GM04503 (cell line): ENCODE measurements at regions not wholly inside any gene's neighbourhood (a gene's known extent, or its start where the extent isn't known, plus 50 kb on each side); places are given as distances from the start of the nearest gene placed in this dataset.

Experiments
- DNase-seq: peaks from one replicate; pipeline ENCODE4 v3.0.0-alpha.2; 2012; ENCODE audit warnings: low read depth

GRCh38 chr16:66095676-66096075 lies 270.8 kb upstream of the CDH5 start:
- DNase-seq, result no peak

- DNase-seq, result no peak
Observed at GRCh38 chr16:66093191-66093590, 273.3 kb upstream of the CDH5 start.

DNA sequence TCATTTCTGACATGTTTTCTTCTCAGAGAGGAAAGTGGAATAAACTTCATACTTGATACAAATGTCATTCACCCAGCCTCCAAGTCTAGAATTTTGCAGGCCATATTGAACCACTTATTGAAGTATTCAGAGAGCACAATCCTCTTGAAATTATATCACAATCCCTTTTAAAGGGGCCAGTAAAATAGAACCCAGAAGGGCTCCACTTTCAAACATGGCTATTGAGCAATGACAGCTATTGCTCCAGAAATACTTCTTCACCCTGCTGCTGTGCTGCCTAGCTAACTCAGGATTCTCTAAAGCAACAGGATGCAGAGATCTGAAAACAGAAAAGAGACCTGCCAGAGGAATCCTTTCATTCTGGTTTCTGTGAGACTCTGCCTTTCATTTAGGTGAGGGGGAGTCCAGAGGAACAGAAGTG lies 275.0 kb upstream of the CDH5 start:
- no peak for DNase-seq

DNA sequence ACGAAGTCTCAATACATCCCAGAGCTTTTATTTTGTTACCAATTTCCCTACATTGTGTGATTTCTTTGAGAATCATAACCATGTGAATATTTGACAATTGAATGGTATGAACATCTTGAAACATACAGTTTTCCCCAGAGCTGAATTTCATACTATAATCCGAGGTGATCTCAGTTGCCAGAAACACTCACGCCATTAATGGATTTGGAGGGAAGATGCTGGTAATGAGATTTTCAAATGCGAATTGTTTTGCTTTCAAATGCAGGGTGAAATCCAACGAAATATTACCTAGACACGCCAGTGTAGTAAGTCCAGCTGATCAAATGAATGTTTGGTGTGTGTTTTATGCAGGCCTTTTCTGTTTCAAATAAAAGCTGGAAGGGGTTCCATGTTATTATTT lies 277.8 kb upstream of the CDH5 start:
- no peak for DNase-seq

GRCh38 chr16:66087308-66087707 lies 279.2 kb upstream of the CDH5 start:
- DNase-seq, result no peak

DNA sequence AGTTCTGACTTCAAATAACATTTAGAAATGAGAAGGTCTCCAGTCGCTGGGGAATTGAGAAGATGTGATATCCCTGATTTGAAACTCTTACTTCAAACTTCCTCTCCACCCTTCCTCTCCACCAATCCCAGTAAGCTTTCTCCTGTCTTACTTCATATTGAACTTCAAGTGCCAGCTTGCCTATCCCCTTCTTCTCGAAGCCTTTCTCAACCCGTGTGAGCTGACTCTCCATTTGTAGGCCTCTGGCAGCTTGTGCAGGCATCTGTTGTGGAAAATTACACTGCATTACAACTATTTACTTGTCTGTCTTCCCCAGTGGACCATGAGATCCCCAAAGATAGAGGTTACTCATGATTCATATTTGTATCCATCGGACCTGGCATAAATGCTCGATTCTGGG lies 280.8 kb upstream of the CDH5 start:
- no peak for DNase-seq

DNA sequence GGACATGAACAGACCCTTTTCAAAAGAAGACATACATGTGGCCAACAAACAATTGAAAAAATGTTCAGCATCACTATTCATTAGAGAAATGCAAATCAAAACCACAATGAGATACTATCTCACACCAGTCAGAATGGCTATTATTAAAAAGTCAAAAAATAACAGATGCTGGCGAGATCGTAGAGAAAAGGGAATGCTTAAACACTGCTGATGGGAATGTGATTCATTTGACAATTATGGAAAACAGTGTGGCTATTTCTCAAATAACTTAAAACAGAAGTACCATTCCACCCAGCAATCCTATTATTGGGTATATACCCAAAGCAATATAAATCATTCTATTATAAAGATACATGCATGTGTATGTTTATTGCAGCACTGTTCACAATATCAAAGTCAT lies 281.8 kb upstream of the CDH5 start:
- DNase-seq, result peak; percentile 29

- no peak for DNase-seq
Observed at GRCh38 chr16:66084306-66084705, 282.2 kb upstream of the CDH5 start.

DNA sequence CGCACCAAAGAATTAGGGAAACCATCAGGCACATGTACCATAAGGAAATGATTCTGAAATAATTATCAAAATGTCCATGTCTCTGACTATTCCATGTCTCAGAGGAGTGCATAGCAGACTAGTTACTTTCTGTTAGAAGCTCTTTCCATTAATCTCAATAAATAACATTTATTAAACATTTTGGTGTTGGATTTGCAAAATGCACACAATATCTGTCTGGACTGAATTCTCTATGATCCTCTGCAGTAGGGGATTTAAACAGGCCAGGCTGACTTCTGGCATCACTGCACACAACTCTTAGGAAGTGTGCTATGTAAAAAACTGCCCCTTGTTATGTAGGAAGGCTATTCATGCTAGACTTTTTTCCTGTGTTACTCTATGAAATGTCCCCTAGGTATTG lies 283.3 kb upstream of the CDH5 start:
- no peak for DNase-seq

DNA sequence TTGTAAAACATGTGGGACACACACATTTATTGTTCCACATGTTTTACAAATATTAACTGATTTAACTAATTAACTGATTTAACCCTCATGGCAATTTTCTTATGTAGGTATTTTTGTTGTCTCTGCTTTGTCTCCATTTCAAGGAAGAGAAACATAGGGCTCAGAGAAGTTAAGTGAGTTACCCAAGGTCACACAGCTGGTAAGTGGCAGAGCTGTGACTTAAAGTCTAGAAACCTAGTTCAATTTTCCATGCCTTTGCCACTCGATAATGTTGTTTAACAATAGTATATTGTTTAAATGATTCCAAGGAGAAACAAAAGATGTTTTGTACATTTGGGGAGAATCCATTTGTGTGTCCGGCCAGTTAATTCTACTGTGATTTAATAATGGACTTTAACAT lies 284.1 kb upstream of the CDH5 start:
- no peak for DNase-seq

GRCh38 chr16:66081775-66082366 lies 284.6 kb upstream of the CDH5 start:
- DNase-seq, result no peak

GRCh38 chr16:66079671-66080334 lies 286.7 kb upstream of the CDH5 start:
- DNase-seq, result no peak

- DNase-seq, result no peak
Observed at GRCh38 chr16:66070140-66070917, 296.2 kb upstream of the CDH5 start.

DNA sequence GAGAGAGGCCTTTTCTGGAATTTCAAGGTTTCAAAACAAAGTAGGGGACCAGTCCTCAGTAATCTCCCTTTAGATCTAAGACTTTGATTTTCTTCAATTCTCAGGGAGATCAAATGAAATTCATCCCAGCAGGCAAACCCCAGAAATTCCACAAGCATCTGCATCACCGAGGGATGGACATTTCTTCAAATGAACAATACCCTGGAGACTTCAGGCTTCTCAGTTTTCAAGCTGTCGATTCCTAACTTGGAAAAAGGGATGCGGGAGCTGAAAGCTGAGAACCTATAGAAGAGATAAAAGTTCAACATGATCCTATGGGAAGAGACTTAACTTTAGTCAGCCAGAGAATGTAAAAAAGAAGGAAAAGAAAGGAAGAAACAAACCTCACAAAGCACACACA lies 296.9 kb upstream of the CDH5 start:
- DNase-seq, result no peak

DNA sequence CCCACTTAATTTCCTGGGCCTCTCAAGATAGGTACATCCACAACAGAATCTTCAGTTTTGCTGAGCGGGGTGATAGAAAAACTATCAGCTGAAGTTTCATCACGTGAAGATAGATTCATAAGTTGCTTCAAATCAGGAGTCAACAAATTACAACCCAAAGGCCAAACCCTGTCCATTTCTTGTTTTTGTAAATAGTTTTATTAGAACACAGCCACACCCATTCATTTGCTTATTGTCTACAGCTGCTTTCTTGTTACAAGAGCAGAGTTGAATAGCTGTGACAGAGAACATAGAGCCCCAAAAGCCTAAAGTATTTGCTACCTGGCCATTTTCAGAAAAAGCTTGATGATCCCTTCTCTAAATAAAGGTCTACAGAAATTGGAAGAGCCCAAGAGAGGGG lies 300.1 kb upstream of the CDH5 start:
- no peak for DNase-seq

DNA sequence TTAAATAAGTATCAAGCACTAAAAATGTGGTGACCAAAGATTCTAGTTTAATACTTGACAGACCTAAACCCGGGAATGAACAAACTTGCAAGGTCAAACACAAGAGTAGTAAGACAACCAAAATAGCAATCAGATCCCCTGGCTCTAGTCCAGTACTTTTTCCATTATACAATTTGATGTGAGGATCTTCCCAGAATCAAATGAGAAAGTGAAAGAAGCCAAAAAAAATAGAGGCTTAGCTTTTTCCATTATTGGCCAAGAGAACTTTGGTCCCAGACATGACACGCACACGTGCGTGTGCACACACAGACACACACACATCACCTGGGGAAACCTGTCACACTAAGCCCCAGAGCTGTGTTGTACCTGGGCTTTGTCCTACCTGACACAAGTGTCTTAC lies 300.6 kb upstream of the CDH5 start:
- DNase-seq, result no peak

DNA sequence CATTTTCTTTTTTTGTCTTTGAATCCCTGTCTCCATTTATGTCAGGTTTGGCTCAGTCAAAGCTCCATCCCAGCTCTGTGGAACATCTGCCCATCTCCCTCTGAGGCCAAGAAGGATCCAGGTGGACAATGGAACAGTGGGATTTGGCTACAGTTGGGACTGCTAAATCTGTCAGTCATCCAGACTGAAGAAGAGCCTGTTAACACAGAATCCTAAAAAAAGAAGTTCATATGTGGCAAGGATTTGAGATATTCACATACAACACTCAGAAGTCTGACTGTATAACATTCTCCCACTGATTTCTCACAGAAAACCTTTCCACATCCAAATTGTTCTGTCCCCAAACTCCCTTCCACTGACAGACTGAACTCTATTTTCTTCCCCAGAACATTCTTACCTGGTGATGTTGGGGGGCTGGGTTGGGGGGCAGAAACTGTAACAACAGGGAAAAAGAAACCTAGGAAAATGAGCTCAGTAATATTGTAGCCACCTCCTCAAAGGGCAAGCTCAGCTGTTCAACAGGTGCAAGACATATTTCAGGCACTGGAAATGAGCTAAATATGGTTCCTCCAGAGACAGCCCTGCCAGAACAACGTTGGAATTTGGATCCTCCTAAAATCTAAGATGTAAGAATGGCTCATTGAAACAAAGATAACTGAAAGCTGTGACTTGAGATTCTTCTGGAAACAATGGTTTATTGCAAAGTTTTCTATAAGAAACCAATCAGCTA lies 301.5 kb upstream of the CDH5 start:
- no peak for DNase-seq

DNA sequence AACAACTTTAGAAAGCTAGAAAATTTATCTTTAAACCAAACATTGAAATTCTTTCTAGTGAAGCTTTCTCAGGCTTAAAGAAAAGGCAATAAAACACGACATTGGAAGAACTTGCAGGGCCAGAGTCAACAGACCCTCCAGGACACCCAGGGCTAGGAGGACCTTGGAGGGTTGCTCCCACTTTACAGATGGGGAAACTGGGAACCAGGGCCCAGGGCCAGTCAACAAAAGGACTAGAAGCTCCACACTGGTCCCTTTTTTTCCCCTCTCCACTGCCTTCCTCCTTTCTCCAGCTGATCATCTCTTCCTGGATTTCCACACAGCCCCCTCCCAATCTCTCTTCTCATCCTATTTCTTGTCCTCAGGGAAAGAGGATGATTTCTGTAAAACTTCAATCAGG lies 307.7 kb upstream of the CDH5 start:
- no peak for DNase-seq

DNA sequence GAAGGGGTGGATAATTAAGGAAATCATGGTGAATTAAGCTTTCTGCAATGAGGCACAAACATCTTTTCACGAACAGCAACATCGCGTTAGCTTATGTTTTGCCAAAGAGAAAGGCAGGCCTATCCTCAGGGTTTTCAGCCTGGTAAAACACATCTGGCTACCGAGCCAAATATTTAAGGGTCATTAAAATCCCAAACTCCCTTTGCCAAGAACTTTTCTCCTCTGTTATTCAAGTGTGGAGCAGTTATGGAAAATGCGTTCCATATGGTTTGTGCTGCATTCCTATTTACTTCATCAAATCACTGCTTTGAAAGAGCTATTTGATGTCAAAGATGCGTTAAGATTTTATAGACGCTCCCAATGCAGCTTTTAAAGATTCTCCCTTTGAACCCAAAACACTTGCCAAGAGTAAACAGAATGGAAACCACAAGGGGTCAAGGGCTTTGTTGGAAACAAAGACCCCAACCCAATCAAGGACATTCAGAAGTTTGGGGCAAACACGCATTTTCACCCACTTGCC lies 308.3 kb upstream of the CDH5 start:
- peak; percentile 85 for DNase-seq

DNA sequence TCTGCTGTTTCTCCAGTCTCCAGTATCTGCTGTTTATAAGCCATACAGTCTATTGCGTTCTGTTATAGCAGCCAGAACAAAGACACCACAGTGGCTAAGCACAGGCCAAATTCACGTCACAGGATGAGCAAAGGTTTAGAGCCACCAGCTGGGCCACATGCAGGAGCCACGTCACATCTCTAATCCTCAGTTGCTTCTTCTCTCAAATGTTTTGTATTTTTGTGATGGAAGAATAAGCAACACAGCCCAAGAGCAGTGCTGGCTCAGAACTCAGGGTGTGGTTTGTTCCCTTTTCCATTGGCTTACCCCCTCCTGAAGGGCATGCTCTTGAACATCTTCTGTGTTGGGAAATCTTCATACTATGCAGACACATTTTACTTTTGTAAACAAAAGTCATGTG lies 309.4 kb upstream of the CDH5 start:
- DNase-seq, result no peak

DNA sequence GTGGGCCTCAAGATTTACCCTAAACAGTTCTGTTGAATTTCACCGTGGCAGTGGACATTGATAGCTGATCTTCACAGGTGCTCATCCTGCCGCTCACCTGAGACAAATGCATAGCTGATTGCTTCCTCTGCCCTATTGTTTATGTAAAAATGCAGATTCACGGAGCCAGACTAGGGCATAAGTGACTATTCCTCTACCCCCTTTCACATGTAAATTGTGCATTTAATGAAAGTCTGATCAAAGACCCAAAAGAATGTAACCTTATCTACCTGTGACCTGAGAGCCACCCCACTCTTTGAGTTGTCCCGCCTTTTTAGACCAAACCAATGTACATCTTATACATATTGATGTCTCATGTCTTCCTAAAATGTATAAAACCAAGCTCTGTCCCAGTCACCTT lies 312.4 kb upstream of the CDH5 start:
- DNase-seq, result no peak

DNA sequence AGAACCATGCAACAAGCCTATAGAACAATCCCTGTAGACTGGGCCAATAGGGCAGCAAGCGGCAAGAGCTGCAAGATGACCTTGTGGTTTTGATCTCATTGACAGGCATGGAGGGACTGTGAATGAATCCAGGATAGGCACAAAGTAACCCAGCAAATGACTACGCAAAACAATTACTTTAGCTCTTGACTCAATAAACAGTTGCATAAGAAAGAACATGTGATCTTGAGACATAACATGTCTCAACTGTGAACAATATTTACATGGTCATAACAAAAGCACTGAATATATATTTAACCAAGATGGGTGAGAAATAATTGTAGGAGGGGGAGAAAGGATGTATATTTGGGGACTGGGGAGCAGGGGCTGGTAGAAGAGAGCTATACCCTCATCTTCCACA lies 313.7 kb upstream of the CDH5 start:
- DNase-seq, result no peak

GRCh38 chr16:66050991-66051390 lies 315.5 kb upstream of the CDH5 start:
- DNase-seq, result no peak
